Choroid plexus epithelial cell (primary cell): ENCODE measurements at regions not wholly inside any gene's neighbourhood (a gene's known extent, or its start where the extent isn't known, plus 50 kb on each side); places are given as distances from the start of the nearest gene placed in this dataset.
A peak's percentile ranks its signal among the peaks of the same experiment; 100 is the strongest.
"Not testable (repeated sequence)": the region's sequence is repeated elsewhere in the genome, so short reads cannot be mapped to it uniquely, and the experiment has no call there.

Experiments
- DNase-seq: peaks from one replicate; pipeline ENCODE4 v3.0.0-alpha.2; 2010; ENCODE audit warnings: low read depth
- H3K4me3 ChIP-seq: 2 replicates; pipeline ENCODE4 v1.5.1; 2011; ENCODE audit warnings: low read depth, mild to moderate bottlenecking, control low read depth, low read length, moderate library complexity
- TF ChIP-seq, protein P1 (sequence below): conservative IDR thresholded peaks from 2 replicates; pipeline ENCODE4 v1.5.1; 2011; ENCODE audit warnings: low read depth, mild to moderate bottlenecking, control low read depth, inconsistent platforms, low read length, moderate library complexity

DNA sequence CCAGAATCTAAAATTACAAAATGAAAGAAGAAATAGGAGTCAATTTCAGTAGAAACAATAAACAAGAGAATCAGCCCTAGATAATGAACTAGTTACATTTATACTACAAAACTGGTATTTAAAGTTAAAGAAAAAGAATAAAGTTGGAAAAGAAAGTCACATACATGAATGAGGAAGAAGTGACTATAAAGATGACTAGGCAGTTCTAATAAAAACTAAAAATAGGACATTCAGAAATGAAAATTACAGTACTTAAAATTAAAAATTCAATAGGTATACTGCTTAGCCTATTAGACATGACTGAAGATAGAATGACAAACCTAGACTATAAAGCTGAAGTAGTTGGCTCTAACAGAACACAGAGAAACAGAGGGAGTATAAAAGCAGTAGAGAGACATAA, 108.8 kb downstream of the AHR start:
- DNase-seq: peak; percentile 7
- TF ChIP-seq, protein P1, sequence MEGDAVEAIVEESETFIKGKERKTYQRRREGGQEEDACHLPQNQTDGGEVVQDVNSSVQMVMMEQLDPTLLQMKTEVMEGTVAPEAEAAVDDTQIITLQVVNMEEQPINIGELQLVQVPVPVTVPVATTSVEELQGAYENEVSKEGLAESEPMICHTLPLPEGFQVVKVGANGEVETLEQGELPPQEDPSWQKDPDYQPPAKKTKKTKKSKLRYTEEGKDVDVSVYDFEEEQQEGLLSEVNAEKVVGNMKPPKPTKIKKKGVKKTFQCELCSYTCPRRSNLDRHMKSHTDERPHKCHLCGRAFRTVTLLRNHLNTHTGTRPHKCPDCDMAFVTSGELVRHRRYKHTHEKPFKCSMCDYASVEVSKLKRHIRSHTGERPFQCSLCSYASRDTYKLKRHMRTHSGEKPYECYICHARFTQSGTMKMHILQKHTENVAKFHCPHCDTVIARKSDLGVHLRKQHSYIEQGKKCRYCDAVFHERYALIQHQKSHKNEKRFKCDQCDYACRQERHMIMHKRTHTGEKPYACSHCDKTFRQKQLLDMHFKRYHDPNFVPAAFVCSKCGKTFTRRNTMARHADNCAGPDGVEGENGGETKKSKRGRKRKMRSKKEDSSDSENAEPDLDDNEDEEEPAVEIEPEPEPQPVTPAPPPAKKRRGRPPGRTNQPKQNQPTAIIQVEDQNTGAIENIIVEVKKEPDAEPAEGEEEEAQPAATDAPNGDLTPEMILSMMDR: no peak
- H3K4me3 ChIP-seq: no peak overlapping the region

DNA sequence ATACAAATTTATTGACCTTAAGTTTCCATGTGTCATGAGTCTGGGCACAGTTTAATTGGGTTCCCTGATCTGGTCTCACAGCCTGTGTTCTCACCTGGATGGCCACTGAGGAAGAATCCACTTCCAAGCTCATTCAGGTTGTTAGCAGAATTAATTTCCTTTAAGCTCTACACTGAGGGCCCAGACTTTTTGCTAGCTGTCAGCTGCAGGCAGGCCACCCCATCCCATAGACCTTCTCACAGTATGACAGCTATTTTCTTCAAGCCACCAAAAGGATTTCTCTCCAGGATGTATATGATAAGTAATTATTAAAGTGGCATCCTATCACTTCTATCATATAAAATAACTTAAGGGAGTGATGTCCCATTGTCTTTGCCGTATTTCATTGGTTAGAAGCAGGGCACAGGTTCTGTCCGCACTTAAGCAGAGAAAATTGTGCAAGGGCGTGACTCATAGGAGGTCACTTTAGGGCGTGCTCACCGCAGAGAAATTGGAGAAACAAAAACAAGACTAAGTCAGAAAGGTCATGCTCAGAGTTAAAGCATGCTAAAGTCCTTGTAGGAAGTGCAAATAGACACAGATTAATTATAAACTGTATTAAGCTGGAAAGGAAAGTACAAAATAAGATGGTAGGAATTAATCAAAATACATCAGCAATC, 109.9 kb downstream of the AHR start:
- no peak overlapping the region for H3K4me3 ChIP-seq
- DNase-seq: peak; percentile 97
- TF ChIP-seq, protein P1: no peak

DNA sequence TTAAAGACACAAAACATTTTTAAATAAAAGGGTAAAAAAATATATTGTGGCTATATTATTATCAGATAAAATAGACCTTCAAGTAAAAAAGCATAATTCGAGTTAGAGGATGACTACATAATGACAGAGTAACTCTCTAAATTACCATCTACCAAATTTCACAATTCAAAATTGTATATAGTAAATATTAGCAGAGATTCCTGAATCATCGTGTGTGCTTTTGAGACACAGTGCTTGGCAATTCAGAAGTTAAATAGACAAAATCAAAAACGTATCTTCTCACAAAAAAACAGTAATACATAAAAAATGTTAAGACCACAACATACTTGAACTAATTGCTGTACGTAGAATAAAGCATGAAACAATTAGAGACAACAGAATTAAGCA, 110.4 kb downstream of the AHR start:
- H3K4me3 ChIP-seq: no peak overlapping the region
- TF ChIP-seq, protein P1: no peak
- peak; percentile 38 for DNase-seq

DNA sequence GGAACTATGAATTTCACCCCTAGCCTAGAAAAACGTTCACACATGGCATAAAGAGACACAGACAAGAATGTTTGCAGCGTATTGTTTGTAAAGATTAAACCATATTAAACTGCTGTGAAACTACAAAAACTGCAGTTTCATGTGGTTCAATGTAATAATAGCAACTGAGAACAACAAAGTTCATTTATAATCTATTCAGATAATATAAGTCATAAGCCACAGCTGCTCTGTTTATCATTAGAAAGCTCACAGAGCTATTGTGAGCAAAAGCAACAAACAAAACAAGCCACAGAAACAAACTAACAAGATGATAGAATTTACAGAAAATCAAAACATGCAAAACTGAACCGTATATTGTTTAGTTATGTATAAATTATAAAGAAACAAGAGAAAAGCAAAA, 113.5 kb downstream of the AHR start:
- H3K4me3 ChIP-seq: no peak overlapping the region
- TF ChIP-seq, protein P1: no peak
- DNase-seq: no peak

DNA sequence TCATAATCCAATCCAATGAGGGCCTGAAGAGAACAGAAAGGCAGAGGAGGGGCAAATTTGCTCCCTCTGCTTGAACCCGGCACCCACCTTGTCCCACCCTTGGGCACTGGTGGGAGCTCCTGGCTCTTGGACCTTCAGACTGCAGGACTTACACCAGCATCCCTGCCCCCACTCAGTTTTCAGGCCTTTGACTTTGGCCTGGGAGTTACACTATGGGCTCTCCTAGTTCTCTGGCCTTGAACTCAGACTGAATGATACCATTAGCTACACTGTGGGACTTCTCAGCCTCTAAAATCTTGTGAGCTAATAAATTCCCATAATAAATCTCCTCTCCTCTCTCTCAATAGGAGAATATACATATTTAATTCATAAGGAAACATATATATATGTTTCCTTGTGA, 114.4 kb downstream of the AHR start:
- H3K4me3 ChIP-seq: no peak overlapping the region
- TF ChIP-seq, protein P1: no peak
- no peak for DNase-seq

DNA sequence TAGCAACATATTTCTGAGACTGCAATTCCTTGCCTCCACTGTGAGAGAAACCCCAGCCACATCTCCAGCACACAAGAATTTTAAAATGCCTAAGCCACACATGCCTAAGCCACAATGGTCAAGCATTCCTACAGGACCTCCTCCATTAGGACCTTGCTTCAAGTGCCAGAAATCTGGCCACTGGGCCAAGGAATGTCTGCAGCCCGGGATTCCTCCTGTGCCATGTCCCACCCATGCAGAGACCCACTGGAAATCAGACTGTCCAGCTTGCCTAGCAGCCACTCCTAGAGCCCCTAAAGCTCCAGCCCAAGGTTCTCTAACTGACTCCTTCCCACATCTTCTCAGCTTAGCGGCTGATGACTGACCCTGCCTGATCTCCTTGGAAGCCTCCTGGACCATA, 117.5 kb downstream of the AHR start:
- no peak for DNase-seq
- TF ChIP-seq, protein P1: no peak
- H3K4me3 ChIP-seq: no peak overlapping the region

DNA sequence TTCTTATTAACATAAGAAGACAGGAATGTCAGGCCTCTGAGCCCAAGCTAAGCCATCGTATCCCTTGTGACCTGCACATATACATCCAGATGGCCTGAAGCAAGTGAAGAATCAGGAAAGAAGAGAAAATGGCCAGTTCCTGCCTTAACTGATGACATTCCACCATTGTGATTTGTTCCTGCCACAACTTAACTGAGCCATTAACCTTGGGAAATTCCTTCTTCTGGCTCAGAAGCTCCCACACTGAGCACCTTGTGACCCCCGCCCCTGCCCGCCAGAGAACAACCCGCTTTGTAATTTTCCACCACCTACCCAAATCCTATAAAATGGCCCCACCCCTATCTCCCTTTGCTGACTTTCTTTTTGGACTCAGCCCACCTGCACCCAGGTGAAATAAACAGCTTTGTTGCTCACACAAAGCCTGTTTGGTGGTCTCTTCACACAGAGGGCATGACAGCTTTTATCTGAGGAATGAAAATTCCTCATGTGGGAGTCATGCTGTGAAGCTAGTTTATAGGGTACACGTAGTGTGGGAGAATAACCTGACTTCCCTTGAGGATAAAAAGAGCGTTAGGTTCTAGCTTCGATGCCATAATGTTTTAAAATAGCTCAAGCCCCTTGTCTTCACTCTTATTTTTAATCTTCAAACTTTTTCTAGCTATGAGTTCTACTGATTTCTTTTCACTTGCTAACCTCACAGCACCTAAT, 122.0 kb downstream of the AHR start:
- DNase-seq: peak; percentile 72

More for the DNA sequence above, 122.0 kb downstream of the AHR start:
- H3K4me3 ChIP-seq: not testable (repeated sequence)
